IgD-negative memory B cell (primary cell): ENCODE measurements at regions not wholly inside any gene's neighbourhood (a gene's known extent, or its start where the extent isn't known, plus 50 kb on each side); places are given as distances from the start of the nearest gene placed in this dataset.
A peak's percentile ranks its signal among the peaks of the same experiment; 100 is the strongest.

ENCODE experiments used
- H3K27ac Mint-ChIP-seq, 3 donors: one replicate each; pipeline ENCODE4 v1.8.0; 2020 to 2022; ENCODE audit warnings: mild to moderate bottlenecking in 3 of 3, mixed read lengths in 3 of 3, moderate library complexity in 1 of 3
- H3K27me3 Mint-ChIP-seq: one replicate; pipeline ENCODE4 v1.8.0; 2021; ENCODE audit warnings: mixed read lengths
- H3K36me3 Mint-ChIP-seq: one replicate; pipeline ENCODE4 v1.8.0; 2020; ENCODE audit warnings: mild to moderate bottlenecking, mixed read lengths
- H3K4me1 Mint-ChIP-seq, 3 donors: one replicate each; pipeline ENCODE4 v1.8.0; 2020 to 2022; ENCODE audit warnings: mixed read lengths in 3 of 3, mild to moderate bottlenecking in 1 of 3
- H3K4me3 Mint-ChIP-seq, 4 donors: one replicate each; pipeline ENCODE4 v1.8.0; 2020 to 2022; ENCODE audit warnings: mild to moderate bottlenecking in 4 of 4, mixed read lengths in 4 of 4, moderate library complexity in 3 of 4
- H3K9me3 Mint-ChIP-seq, 3 donors: one replicate each; pipeline ENCODE4 v1.8.0; 2020 to 2021; ENCODE audit warnings: mixed read lengths in 3 of 3, mild to moderate bottlenecking in 1 of 3

- peaks cover 12 to 19% (median 15%) of the 10 kb centered on the region in 3 donors for H3K4me1 Mint-ChIP-seq
- peak overlapping the region in 1 of 4 donors; percentile 54 for H3K4me3 Mint-ChIP-seq
- H3K27me3 Mint-ChIP-seq = no peaks in the 10 kb centered on the region
- peaks cover 3% of the 10 kb centered on the region in 3 donors for H3K9me3 Mint-ChIP-seq
- H3K27ac Mint-ChIP-seq = no peak overlapping the region
- H3K36me3 Mint-ChIP-seq = peaks cover 1% of the 10 kb centered on the region
These were observed 51.3 kb downstream of the OR10H4 start for GRCh38 chr19:16000024-16000663.

GRCh38 chr19:16001481-16002312 is 52.9 kb downstream of the OR10H4 start:
- peak overlapping the region in 2 of 3 donors; percentile 18 to 91 for H3K27ac Mint-ChIP-seq
- no peaks in the 10 kb centered on the region for H3K36me3 Mint-ChIP-seq
- H3K4me3 Mint-ChIP-seq = peak overlapping the region; percentile 74 to 91 (median 86)
- H3K9me3 Mint-ChIP-seq = peaks cover under 1 to 3% (median 3%) of the 10 kb centered on the region in 3 donors
- H3K4me1 Mint-ChIP-seq = peaks cover 12 to 19% (median 15%) of the 10 kb centered on the region in 3 donors
- no peaks in the 10 kb centered on the region for H3K27me3 Mint-ChIP-seq

GRCh38 chr19:16002406-16003384 is 53.9 kb downstream of the OR10H4 start:
- Mint-ChIP-seq H3K27ac (peak overlapping the region in 1 of 3 donors; percentile 91), H3K4me3 (peak overlapping the region; percentile 74 to 91 (median 86)), H3K27me3 (no peaks in the 10 kb centered on the region), H3K4me1 (peaks cover 12 to 19% (median 15%) of the 10 kb centered on the region in 3 donors), H3K9me3 (peaks cover 0 to 3% (median 3%) of the 10 kb centered on the region in 3 donors), H3K36me3 (no peaks in the 10 kb centered on the region)

GRCh38 chr19:16003391-16003790 is 54.6 kb downstream of the OR10H4 start:
- H3K4me1 Mint-ChIP-seq = peaks cover 12 to 19% (median 16%) of the 10 kb centered on the region in 3 donors
- no peak overlapping the region for H3K27ac Mint-ChIP-seq
- H3K27me3 Mint-ChIP-seq = no peaks in the 10 kb centered on the region
- peaks cover 0 to 3% (median 3%) of the 10 kb centered on the region in 3 donors for H3K9me3 Mint-ChIP-seq
- no peak overlapping the region for H3K4me3 Mint-ChIP-seq
- no peaks in the 10 kb centered on the region for H3K36me3 Mint-ChIP-seq

- H3K27ac Mint-ChIP-seq = no peak overlapping the region
- H3K27me3 Mint-ChIP-seq = no peaks in the 10 kb centered on the region
- H3K4me3 Mint-ChIP-seq = no peak overlapping the region
- peaks cover 12 to 16% (median 15%) of the 10 kb centered on the region in 3 donors for H3K4me1 Mint-ChIP-seq
- H3K9me3 Mint-ChIP-seq = peaks cover 0 to 3% (median 3%) of the 10 kb centered on the region in 3 donors
- no peaks in the 10 kb centered on the region for H3K36me3 Mint-ChIP-seq
These were observed 57.1 kb downstream of the OR10H4 start for GRCh38 chr19:16005925-16006324.

- Mint-ChIP-seq H3K4me1 (peaks cover 0 to 1% (median 0%) of the 10 kb centered on the region in 3 donors), H3K27me3 (no peaks in the 10 kb centered on the region), H3K36me3 (no peaks in the 10 kb centered on the region), H3K27ac (no peak overlapping the region), H3K9me3 (no peaks in the 10 kb centered on the region), H3K4me3 (no peak overlapping the region)
These were observed 63.7 kb upstream of the TPM4 start for GRCh38 chr19:16012552-16012951.

GRCh38 chr19:16013181-16013850 is 63.0 kb upstream of the TPM4 start:
- Mint-ChIP-seq H3K4me3 (no peak overlapping the region), H3K9me3 (no peaks in the 10 kb centered on the region), H3K4me1 (no peaks in the 10 kb centered on the region), H3K36me3 (no peaks in the 10 kb centered on the region), H3K27ac (no peak overlapping the region), H3K27me3 (no peaks in the 10 kb centered on the region)

GRCh38 chr19:16013851-16014840 is 62.1 kb upstream of the TPM4 start:
- Mint-ChIP-seq H3K27ac (peak overlapping the region in 1 of 3 donors; percentile 67), H3K4me3 (no peak overlapping the region), H3K4me1 (no peaks in the 10 kb centered on the region), H3K9me3 (no peaks in the 10 kb centered on the region), H3K36me3 (no peaks in the 10 kb centered on the region), H3K27me3 (no peaks in the 10 kb centered on the region)

GRCh38 chr19:16014923-16015804 is 61.1 kb upstream of the TPM4 start:
- Mint-ChIP-seq H3K27ac (no peak overlapping the region), H3K36me3 (no peaks in the 10 kb centered on the region), H3K4me3 (no peak overlapping the region), H3K4me1 (no peaks in the 10 kb centered on the region), H3K27me3 (no peaks in the 10 kb centered on the region), H3K9me3 (no peaks in the 10 kb centered on the region)

GRCh38 chr19:16015805-16016173 is 60.5 kb upstream of the TPM4 start:
- Mint-ChIP-seq H3K4me1 (no peaks in the 10 kb centered on the region), H3K9me3 (no peaks in the 10 kb centered on the region), H3K27ac (no peak overlapping the region), H3K36me3 (no peaks in the 10 kb centered on the region), H3K4me3 (no peak overlapping the region), H3K27me3 (no peaks in the 10 kb centered on the region)

GRCh38 chr19:16016226-16017137 is 59.8 kb upstream of the TPM4 start:
- no peaks in the 10 kb centered on the region for H3K4me1 Mint-ChIP-seq
- H3K27me3 Mint-ChIP-seq = no peaks in the 10 kb centered on the region
- H3K9me3 Mint-ChIP-seq = no peaks in the 10 kb centered on the region
- no peak overlapping the region for H3K27ac Mint-ChIP-seq
- H3K36me3 Mint-ChIP-seq = no peaks in the 10 kb centered on the region
- H3K4me3 Mint-ChIP-seq = no peak overlapping the region

GRCh38 chr19:16017138-16017490 is 59.2 kb upstream of the TPM4 start:
- Mint-ChIP-seq H3K27me3 (no peaks in the 10 kb centered on the region), H3K4me1 (no peaks in the 10 kb centered on the region), H3K9me3 (no peaks in the 10 kb centered on the region), H3K4me3 (no peak overlapping the region), H3K36me3 (no peaks in the 10 kb centered on the region), H3K27ac (peak overlapping the region in 1 of 3 donors; percentile 23)
